Panc1 (cell line): ENCODE measurements at regions not wholly inside any gene's neighbourhood (a gene's known extent, or its start where the extent isn't known, plus 50 kb on each side); places are given as distances from the start of the nearest gene placed in this dataset.

Source experiments
- ATAC-seq: fragments of 200-7000 bp; cut with Tn5 transposase; 2 replicates; pipeline ENCODE4 v1.9.1; 2020; ENCODE audit warnings: mild to moderate bottlenecking, moderate library complexity
- BruUV-seq: library from RNA; stranded (reverse); fragments of 400-500 nt; replicated peaks from 2 replicates; lab custom pipeline; 2021; lab: Mats Ljungman, UMichigan
- CTCF ChIA-PET: fragments of 300-600 bp; sonication (Branson Sonifier 250); formaldehyde crosslinking; loops from one replicate; lab custom pipeline; 2022; ENCODE audit warnings: antibody characterized with exemption; lab: Charles Lee
- POLR2A ChIA-PET: fragments of 300-600 bp; sonication (Branson Sonifier 250); formaldehyde crosslinking; loops from one replicate; lab custom pipeline; 2022; ENCODE audit warnings: antibody characterized with exemption; lab: Charles Lee
- DNase-seq: peaks from one replicate; pipeline ENCODE4 v3.0.0-alpha.2; 2010; ENCODE audit warnings: low read depth, low spot score
- H3K27ac ChIP-seq: 2 replicates; pipeline ENCODE4 v1.5.1; 2011; ENCODE audit warnings: mild to moderate bottlenecking, low read length, inconsistent platforms
- H3K27me3 ChIP-seq: fragments of 200-500 bp; sonication (Bioruptor generic); 2 replicates; pipeline ENCODE4 v1.6.0; 2014; ENCODE audit warnings: low read length, inconsistent platforms; ENCODE audit not compliant: control insufficient read depth, insufficient read depth
- H3K36me3 ChIP-seq: fragments of 200-500 bp; sonication (Bioruptor generic); 2 replicates; pipeline ENCODE4 v1.5.1; 2014; ENCODE audit warnings: inconsistent platforms, mild to moderate bottlenecking, low read length, moderate library complexity; ENCODE audit not compliant: control insufficient read depth, insufficient read depth
- H3K4me1 ChIP-seq: 2 replicates; pipeline ENCODE4 v1.5.1; 2011; ENCODE audit warnings: inconsistent platforms, mild to moderate bottlenecking, low read length, moderate library complexity; ENCODE audit not compliant: control insufficient read depth, insufficient read depth
- H3K4me3 ChIP-seq, 2 experiments: 2 replicates each; pipeline ENCODE4 v1.5.1; 2011 to 2012; ENCODE audit warnings: low read depth in 2 of 2, low read length in 2 of 2, mild to moderate bottlenecking in 2 of 2, inconsistent platforms in 1 of 2, moderate library complexity in 1 of 2
- H3K9me3 ChIP-seq: fragments of 200-500 bp; sonication (Bioruptor generic); 2 replicates; pipeline ENCODE4 v1.5.1; 2014; ENCODE audit warnings: low read depth, mild to moderate bottlenecking, inconsistent platforms, low read length, moderate library complexity; ENCODE audit not compliant: control insufficient read depth, insufficient read depth
- CTCF ChIP-seq: fragments of 450-650 bp; IDR thresholded peaks from 2 replicates; pipeline ENCODE4 v1.5.1; 2017; ENCODE audit warnings: mild to moderate bottlenecking
- POLR2AphosphoS5 ChIP-seq: IDR thresholded peaks from 2 replicates; pipeline ENCODE4 v1.6.1; 2012; ENCODE audit warnings: mild to moderate bottlenecking, low read depth, low read length, moderate library complexity
- REST ChIP-seq, 2 experiments: IDR thresholded peaks; 2 replicates each; pipeline ENCODE4 v1.6.1; 2011 to 2012; ENCODE audit warnings: low read depth in 2 of 2, control low read depth in 1 of 2, low read length in 1 of 2, mild to moderate bottlenecking in 1 of 2, moderate library complexity in 1 of 2; ENCODE audit not compliant: insufficient read depth in 1 of 2
- SIN3A ChIP-seq: IDR thresholded peaks from 2 replicates; pipeline ENCODE4 v1.6.1; 2012; ENCODE audit warnings: low read depth, mild to moderate bottlenecking, low read length, moderate library complexity, borderline replicate concordance; ENCODE audit not compliant: insufficient read depth
- TCF7L2 ChIP-seq: IDR thresholded peaks from 2 replicates; pipeline ENCODE4 v1.6.1; 2011; ENCODE audit warnings: mild to moderate bottlenecking, low read depth, low read length, inconsistent platforms
- in situ Hi-C: cut with HindIII; loops from 2 replicates; pipeline ENCODE4 v1.10.0; 2016; ENCODE audit warnings: low sequenced_read_pairs, low pct_unique_long_range_greater_than_20kb
- intact Hi-C: fragments of 100-400 bp; cut with micrococcal nuclease; formaldehyde crosslinking; loops from one replicate; pipeline ENCODE4 v1.10.0; 2022; ENCODE audit not compliant: unreplicated experiment

- no peaks in the 10 kb centered on the region for H3K9me3 ChIP-seq
- no peak for ATAC-seq
- ChIA-PET CTCF (interaction anchor here (0.7 to 1.0 kb wide), 3 partner anchors 41 to 197 kb away, joined by 3 to 4 read pairs (median 4); no protein-coding TSS in a partner anchor), POLR2A (no interaction called here)
- H3K36me3 ChIP-seq: no peaks in the 10 kb centered on the region
- H3K27ac ChIP-seq: no peak overlapping the region
- peaks cover 2% of the 10 kb centered on the region; the same call in 1 of the 2 replicates for H3K27me3 ChIP-seq
- DNase-seq: no peak
- H3K4me1 ChIP-seq: no peaks in the 10 kb centered on the region
- intact Hi-C loops (no loop called here), in situ Hi-C loops (no loop called here)
- BruUV-seq: no TSS peak
- no peak overlapping the region for H3K4me3 ChIP-seq
- TF ChIP-seq SIN3A (no peak), POLR2AphosphoS5 (no peak), TCF7L2 (no peak), REST (IDR thresholded peaks at IDR 0.05; ENCODE audit: insufficient read depth in 1 of 2, low read depth in 2 of 2, low read length in 1 of 2) (no peak), CTCF (no peak)
These were observed 85.6 kb upstream of the CCL2 start for GRCh38 chr17:34169496-34169895.

GRCh38 chr17:34171245-34171818 is 83.8 kb upstream of the CCL2 start:
- Histone ChIP-seq H3K36me3 (no peaks in the 10 kb centered on the region), H3K27ac (no peak overlapping the region), H3K4me1 (no peaks in the 10 kb centered on the region), H3K9me3 (no peaks in the 10 kb centered on the region), H3K4me3 (no peak overlapping the region), H3K27me3 (no peaks in the 10 kb centered on the region)
- in situ Hi-C loops: no loop called here
- ATAC-seq (peak; percentile 91), DNase-seq (peak; percentile 48)
- ChIA-PET CTCF (interaction anchor here (0.5 to 2.2 kb wide), 7 partner anchors 13 to 504 kb away, joined by 3 to 23 read pairs (median 4); no protein-coding TSS in a partner anchor), POLR2A (no interaction called here)
- peak; percentile 90 for TF ChIP-seq CTCF
- no peak for TF ChIP-seq REST (IDR thresholded peaks at IDR 0.05; ENCODE audit: insufficient read depth in 1 of 2, low read depth in 2 of 2, low read length in 1 of 2)
- no TSS peak for BruUV-seq
- intact Hi-C loops: no loop called here
